Cardiac muscle cell (in vitro differentiated cells and primary cell): ENCODE measurements at regions not wholly inside any gene's neighbourhood (a gene's known extent, or its start where the extent isn't known, plus 50 kb on each side); places are given as distances from the start of the nearest gene placed in this dataset.

ENCODE experiments used
- DNase-seq, 2 donors: peaks; one replicate each; pipeline versions ENCODE4 v3.0.0 to v3.0.0-alpha.2; 2010 to 2017; ENCODE audit warnings: low read depth in 1 of 2, low spot score in 1 of 2
- H3K27ac ChIP-seq: fragments of 200-600 bp; sonication (generic); 2 replicates; pipeline ENCODE4 v1.5.1; 2016
- H3K27me3 ChIP-seq: fragments of 200-600 bp; sonication (generic); 2 replicates; pipeline ENCODE4 v1.6.0; 2016; ENCODE audit warnings: control low read depth
- H3K36me3 ChIP-seq: fragments of 200-600 bp; sonication (generic); 2 replicates; pipeline ENCODE4 v1.5.1; 2016; ENCODE audit warnings: control low read depth
- H3K4me1 ChIP-seq: fragments of 200-600 bp; sonication (generic); 2 replicates; pipeline ENCODE4 v1.8.1; 2017; ENCODE audit warnings: low read depth, mild to moderate bottlenecking, mixed run types
- H3K4me3 ChIP-seq: fragments of 200-600 bp; sonication (generic); 2 replicates; pipeline ENCODE4 v1.5.1; 2016; ENCODE audit warnings: mild to moderate bottlenecking
- H3K9me3 ChIP-seq: fragments of 200-600 bp; sonication (generic); 2 replicates; pipeline ENCODE4 v1.5.1; 2017; ENCODE audit warnings: low read depth, mild to moderate bottlenecking, control low read depth
- TF ChIP-seq, protein P1 (sequence below): IDR thresholded peaks from 2 replicates; pipeline ENCODE4 v1.5.1; 2012; ENCODE audit warnings: low read depth, mild to moderate bottlenecking, low read length

DNA sequence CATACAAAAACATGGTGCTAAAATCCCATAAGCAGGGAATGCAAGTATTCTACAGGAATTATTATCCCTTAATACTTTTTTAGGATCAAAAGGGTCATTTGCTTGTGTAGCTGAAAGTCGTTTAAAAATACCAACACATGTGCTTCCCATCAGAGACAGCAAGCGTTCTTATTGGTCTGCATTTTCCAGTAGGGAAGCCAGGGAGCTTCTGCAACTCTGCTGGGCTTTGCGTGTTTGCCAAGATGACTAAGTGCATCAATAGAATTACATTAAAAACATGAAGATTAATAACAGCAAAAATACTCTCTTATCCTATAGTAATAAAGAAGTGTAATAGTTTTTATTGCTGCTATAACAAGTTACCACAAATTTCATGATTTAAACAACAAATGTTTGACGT, 111.2 kb downstream of the QDPR start:
- no peak for DNase-seq
- TF ChIP-seq, protein P1, sequence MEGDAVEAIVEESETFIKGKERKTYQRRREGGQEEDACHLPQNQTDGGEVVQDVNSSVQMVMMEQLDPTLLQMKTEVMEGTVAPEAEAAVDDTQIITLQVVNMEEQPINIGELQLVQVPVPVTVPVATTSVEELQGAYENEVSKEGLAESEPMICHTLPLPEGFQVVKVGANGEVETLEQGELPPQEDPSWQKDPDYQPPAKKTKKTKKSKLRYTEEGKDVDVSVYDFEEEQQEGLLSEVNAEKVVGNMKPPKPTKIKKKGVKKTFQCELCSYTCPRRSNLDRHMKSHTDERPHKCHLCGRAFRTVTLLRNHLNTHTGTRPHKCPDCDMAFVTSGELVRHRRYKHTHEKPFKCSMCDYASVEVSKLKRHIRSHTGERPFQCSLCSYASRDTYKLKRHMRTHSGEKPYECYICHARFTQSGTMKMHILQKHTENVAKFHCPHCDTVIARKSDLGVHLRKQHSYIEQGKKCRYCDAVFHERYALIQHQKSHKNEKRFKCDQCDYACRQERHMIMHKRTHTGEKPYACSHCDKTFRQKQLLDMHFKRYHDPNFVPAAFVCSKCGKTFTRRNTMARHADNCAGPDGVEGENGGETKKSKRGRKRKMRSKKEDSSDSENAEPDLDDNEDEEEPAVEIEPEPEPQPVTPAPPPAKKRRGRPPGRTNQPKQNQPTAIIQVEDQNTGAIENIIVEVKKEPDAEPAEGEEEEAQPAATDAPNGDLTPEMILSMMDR: no peak
- H3K9me3 ChIP-seq: no peaks in the 10 kb centered on the region
- H3K27me3 ChIP-seq: no peaks in the 10 kb centered on the region
- no peaks in the 10 kb centered on the region for H3K36me3 ChIP-seq
- no peak overlapping the region for H3K27ac ChIP-seq
- H3K4me1 ChIP-seq: no peaks in the 10 kb centered on the region
- H3K4me3 ChIP-seq: no peak overlapping the region

DNA sequence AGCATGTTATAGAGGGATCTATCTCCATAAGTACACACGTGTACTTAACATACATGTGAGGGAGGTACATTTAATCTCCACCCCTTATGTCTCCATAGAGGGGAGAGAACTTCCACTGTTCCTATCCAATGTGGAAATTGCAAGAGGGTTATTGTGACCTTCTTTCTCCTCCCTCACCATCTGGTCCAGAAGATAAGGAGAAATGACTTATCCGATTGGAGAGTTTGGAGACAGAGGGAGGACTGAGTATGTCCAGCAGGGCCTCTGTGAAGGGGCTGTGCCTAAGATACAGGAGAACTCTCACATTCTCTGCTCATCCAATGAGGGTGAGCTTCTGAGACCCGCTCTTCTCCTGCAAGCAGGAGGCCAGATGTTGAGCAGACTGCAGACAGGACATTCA, 113.1 kb downstream of the QDPR start:
- no peak for DNase-seq
- Histone ChIP-seq H3K9me3 (no peaks in the 10 kb centered on the region), H3K4me3 (no peak overlapping the region), H3K27ac (no peak overlapping the region), H3K36me3 (no peaks in the 10 kb centered on the region), H3K4me1 (no peaks in the 10 kb centered on the region), H3K27me3 (no peaks in the 10 kb centered on the region)
- TF ChIP-seq, protein P1: no peak

DNA sequence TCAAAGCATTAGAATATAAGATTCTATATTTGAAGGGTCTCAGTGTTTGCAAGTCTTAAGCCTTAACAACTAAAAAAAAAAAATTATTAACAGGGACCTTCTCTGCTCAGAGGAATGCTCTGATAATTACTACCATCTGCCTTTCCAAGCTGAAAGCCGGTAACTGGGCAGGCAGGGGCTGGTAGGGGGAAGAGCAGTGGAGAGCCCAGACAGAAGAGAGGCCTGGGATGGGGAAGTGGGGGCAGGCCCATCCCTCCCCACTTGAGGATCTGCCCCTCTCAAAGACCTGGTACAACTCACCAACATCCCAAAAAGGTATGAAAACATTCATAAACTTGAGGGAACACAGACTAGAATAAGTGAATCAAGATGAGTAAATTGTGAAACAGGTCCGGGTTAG, 113.9 kb downstream of the QDPR start:
- H3K36me3 ChIP-seq: no peaks in the 10 kb centered on the region

DNA sequence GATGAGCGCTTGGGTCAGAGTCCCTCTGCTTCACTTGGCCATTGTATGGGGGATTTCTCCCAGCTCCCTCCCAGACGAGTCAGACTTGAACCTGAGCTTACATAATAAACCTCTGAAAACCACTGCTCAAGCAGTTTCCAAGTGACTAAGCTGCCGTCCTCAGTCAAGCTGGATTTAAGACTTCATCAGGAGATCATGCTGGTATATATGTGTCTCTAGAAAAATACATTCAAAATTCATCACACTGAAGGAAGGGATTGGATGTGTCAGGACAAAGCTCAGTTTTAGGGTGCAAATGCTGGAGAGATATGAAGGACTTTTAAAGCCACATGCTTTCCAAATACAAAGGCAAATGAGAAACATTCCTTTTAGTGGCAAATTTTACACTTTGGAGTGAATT, 114.3 kb downstream of the QDPR start:
- no peaks in the 10 kb centered on the region for H3K27me3 ChIP-seq
- TF ChIP-seq, protein P1: no peak
- no peaks in the 10 kb centered on the region for H3K9me3 ChIP-seq
- no peak for DNase-seq
- no peaks in the 10 kb centered on the region for H3K4me1 ChIP-seq
- H3K27ac ChIP-seq: no peak overlapping the region
- H3K4me3 ChIP-seq: no peak overlapping the region
- H3K36me3 ChIP-seq: no peaks in the 10 kb centered on the region

More for the DNA sequence above, 113.9 kb downstream of the QDPR start:
- no peaks in the 10 kb centered on the region for H3K9me3 ChIP-seq
- TF ChIP-seq, protein P1: no peak
- no peak overlapping the region for H3K4me3 ChIP-seq
- DNase-seq: no peak
- no peaks in the 10 kb centered on the region for H3K27me3 ChIP-seq
- H3K27ac ChIP-seq: no peak overlapping the region
- no peaks in the 10 kb centered on the region for H3K4me1 ChIP-seq

DNA sequence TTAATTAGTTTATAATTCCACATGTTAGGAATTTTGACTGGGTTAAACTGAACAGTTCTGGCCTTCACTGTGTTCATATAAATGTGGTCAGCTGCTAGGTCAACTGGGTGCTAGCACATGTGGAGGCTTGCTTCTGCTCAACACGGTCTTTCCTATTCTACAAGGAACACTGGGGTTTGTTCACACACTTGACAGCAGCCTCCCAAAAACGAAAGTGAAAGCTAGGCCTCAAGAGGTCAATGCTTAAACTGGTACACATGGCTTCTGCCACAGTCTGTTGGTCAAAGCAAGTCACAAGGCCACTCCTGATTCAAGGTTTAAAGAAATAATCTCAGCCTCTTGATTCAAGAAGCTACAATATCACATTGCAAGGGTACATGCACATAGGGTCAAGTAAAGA, 126.5 kb downstream of the QDPR start:
- TF ChIP-seq, protein P1: no peak
- Histone ChIP-seq H3K4me1 (no peaks in the 10 kb centered on the region), H3K27ac (no peak overlapping the region), H3K9me3 (no peaks in the 10 kb centered on the region), H3K27me3 (no peaks in the 10 kb centered on the region), H3K36me3 (no peaks in the 10 kb centered on the region), H3K4me3 (no peak overlapping the region)
- DNase-seq: peak; percentile 1 to 42

DNA sequence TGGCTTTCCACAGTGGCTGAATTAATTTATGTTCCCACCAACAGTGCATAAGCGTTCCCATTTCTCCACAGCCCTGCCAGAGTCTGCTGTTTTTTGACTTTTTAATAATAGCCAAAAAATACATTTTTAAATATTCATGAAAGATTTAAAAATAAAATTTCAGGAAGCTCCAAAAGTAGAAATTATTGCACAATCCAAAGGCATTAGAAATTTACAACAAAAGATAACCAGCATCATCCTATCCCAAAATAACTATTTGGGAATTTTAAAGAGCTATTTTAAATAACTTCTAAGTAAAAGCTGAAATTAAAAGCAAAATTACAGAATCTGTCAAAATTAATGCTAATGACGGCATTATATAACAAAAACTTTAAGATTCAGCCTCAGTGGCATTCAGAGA, 131.5 kb downstream of the QDPR start:
- Histone ChIP-seq H3K27me3 (no peaks in the 10 kb centered on the region), H3K4me1 (no peaks in the 10 kb centered on the region), H3K9me3 (no peaks in the 10 kb centered on the region), H3K4me3 (no peak overlapping the region), H3K36me3 (no peaks in the 10 kb centered on the region), H3K27ac (no peak overlapping the region)
- DNase-seq: no peak
- TF ChIP-seq, protein P1: no peak
